HEK293 (cell line): ENCODE measurements at regions not wholly inside any gene's neighbourhood (a gene's known extent, or its start where the extent isn't known, plus 50 kb on each side); places are given as distances from the start of the nearest gene placed in this dataset.

ENCODE experiments used
- ZNF266 ChIP-seq: fragments of 450-650 bp; formaldehyde crosslinking; IDR thresholded peaks from 2 replicates; pipeline ENCODE4 v1.5.1; 2016; ENCODE audit warnings: missing biosample characterization, missing genetic modification characterization, low read depth
- ZNF747 ChIP-seq: fragments of 450-650 bp; formaldehyde crosslinking; IDR thresholded peaks from 2 replicates; pipeline ENCODE4 v1.5.1; 2016; ENCODE audit warnings: missing biosample characterization, missing genetic modification characterization
- TF ChIP-seq, protein P1 (sequence below): fragments of 450-650 bp; formaldehyde crosslinking; IDR thresholded peaks from 2 replicates; pipeline ENCODE4 v1.5.1; 2016; ENCODE audit warnings: missing biosample characterization, missing genetic modification characterization
- TF ChIP-seq, protein P2 (sequence below): fragments of 450-650 bp; formaldehyde crosslinking; IDR thresholded peaks from 2 replicates; pipeline ENCODE4 v1.5.1; 2016; ENCODE audit warnings: missing biosample characterization, missing genetic modification characterization, borderline replicate concordance

DNA sequence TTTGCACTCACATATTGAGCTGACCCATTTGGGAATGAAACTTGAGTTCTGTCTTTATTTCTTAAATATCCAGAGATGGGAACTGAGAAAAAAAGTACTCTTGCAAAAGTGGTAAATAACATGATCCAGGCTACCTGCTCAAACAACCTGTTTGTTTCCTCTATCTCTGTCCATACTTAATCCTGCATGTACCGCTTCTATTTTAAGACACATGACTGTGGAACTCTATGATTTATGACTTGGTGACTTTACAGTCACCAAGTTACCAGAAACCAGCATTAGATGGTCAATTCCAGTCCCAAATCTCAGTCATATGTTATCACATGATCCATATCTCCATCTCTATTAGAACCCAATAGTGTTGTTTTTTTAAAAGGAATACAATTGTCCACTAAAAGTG is 606.7 kb downstream of the EPHA5 start:
- TF ChIP-seq, protein P1, sequence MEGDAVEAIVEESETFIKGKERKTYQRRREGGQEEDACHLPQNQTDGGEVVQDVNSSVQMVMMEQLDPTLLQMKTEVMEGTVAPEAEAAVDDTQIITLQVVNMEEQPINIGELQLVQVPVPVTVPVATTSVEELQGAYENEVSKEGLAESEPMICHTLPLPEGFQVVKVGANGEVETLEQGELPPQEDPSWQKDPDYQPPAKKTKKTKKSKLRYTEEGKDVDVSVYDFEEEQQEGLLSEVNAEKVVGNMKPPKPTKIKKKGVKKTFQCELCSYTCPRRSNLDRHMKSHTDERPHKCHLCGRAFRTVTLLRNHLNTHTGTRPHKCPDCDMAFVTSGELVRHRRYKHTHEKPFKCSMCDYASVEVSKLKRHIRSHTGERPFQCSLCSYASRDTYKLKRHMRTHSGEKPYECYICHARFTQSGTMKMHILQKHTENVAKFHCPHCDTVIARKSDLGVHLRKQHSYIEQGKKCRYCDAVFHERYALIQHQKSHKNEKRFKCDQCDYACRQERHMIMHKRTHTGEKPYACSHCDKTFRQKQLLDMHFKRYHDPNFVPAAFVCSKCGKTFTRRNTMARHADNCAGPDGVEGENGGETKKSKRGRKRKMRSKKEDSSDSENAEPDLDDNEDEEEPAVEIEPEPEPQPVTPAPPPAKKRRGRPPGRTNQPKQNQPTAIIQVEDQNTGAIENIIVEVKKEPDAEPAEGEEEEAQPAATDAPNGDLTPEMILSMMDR (tag by site-specific recombination), result no peak
- TF ChIP-seq, protein P2, sequence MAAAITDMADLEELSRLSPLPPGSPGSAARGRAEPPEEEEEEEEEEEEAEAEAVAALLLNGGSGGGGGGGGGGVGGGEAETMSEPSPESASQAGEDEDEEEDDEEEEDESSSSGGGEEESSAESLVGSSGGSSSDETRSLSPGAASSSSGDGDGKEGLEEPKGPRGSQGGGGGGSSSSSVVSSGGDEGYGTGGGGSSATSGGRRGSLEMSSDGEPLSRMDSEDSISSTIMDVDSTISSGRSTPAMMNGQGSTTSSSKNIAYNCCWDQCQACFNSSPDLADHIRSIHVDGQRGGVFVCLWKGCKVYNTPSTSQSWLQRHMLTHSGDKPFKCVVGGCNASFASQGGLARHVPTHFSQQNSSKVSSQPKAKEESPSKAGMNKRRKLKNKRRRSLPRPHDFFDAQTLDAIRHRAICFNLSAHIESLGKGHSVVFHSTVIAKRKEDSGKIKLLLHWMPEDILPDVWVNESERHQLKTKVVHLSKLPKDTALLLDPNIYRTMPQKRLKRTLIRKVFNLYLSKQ (tag by site-specific recombination), result no peak
- TF ChIP-seq ZNF747 (no peak), ZNF266 (no peak)
